Left lung (tissue), 4 donors: ENCODE measurements at regions not wholly inside any gene's neighbourhood (a gene's known extent, or its start where the extent isn't known, plus 50 kb on each side); places are given as distances from the start of the nearest gene placed in this dataset.
"Not testable (repeated sequence)": the region's sequence is repeated elsewhere in the genome, so short reads cannot be mapped to it uniquely, and the experiment has no call there.

Experiments used
- ATAC-seq: fragments of 200-7000 bp; cut with Tn5 transposase; one replicate; pipeline ENCODE4 v1.9.1; 2020; ENCODE audit warnings: moderate library complexity
- DNase-seq, 4 donors: peaks; one replicate each; pipeline ENCODE4 v3.0.0-alpha.2; 2013 to 2020
- H3K27ac ChIP-seq, 2 donors: fragments of 200-600 bp; sonication (generic) in 1 of 2; one replicate each; pipeline versions ENCODE4 v1.5.0 to v1.8.0; 2020 to 2021
- H3K27me3 ChIP-seq, 2 donors: fragments of 200-600 bp; sonication (generic) in 1 of 2; one replicate each; pipeline versions ENCODE4 v1.5.0 to v1.8.0; 2020 to 2021
- H3K36me3 ChIP-seq, 2 donors: fragments of 200-600 bp; sonication (generic) in 1 of 2; one replicate each; pipeline versions ENCODE4 v1.5.0 to v1.8.0; 2020 to 2021
- H3K4me1 ChIP-seq, 2 donors: fragments of 200-600 bp; one replicate each; pipeline ENCODE4 v1.8.0; 2021
- H3K4me3 ChIP-seq, 2 donors: fragments of 200-600 bp; sonication (generic) in 1 of 2; one replicate each; pipeline versions ENCODE4 v1.5.0 to v1.8.0; 2020 to 2021; ENCODE audit warnings: mild to moderate bottlenecking in 1 of 2
- H3K9me3 ChIP-seq, 2 donors: fragments of 200-600 bp; sonication (generic) in 1 of 2; one replicate each; pipeline versions ENCODE4 v1.5.0 to v1.8.0; 2020 to 2021
- CTCF ChIP-seq, 2 donors: fragments of 200-600 bp; sonication (generic) in 1 of 2; IDR thresholded peaks; one replicate each; pipeline versions ENCODE4 v1.5.0 to v1.8.0; 2021; ENCODE audit warnings: antibody characterized with exemption in 2 of 2
- intact Hi-C, 2 donors: fragments of 100-400 bp; cut with DNase I; formaldehyde crosslinking; loops; one replicate each; pipeline versions ENCODE4 v1.11.2 to v1.14.2; 2022
- donor health status: DM: no; HTN: yes; CAD: no.
- donor health status: DM: no; HTN: no; CAD: no.

GRCh38 chr2:105539331-105539730, 140.5 kb upstream of the FHL2 start:
- no peak overlapping the region for H3K27ac ChIP-seq
- ATAC-seq (no peak), DNase-seq (no peak)
- H3K27me3 ChIP-seq, result no peaks in the 10 kb centered on the region
- H3K4me3 ChIP-seq, result no peak overlapping the region
- H3K9me3 ChIP-seq, result no peaks in the 10 kb centered on the region
- no peaks in the 10 kb centered on the region for H3K36me3 ChIP-seq
- H3K4me1 ChIP-seq, result no peaks in the 10 kb centered on the region
- no peak for TF ChIP-seq CTCF (IDR thresholded peaks at IDR 0.05)
- intact Hi-C loops, result no loop called here

- Histone ChIP-seq H3K27me3 (no peaks in the 10 kb centered on the region), H3K9me3 (no peaks in the 10 kb centered on the region), H3K27ac (no peak overlapping the region), H3K4me3 (no peak overlapping the region), H3K4me1 (no peaks in the 10 kb centered on the region), H3K36me3 (no peaks in the 10 kb centered on the region)
- intact Hi-C loops, result no loop called here
- TF ChIP-seq CTCF (IDR thresholded peaks at IDR 0.05), result no peak
- DNase-seq (no peak), ATAC-seq (no peak)
Measured at GRCh38 chr2:105538840-105539239, 140.0 kb upstream of the FHL2 start.

GRCh38 chr2:105537920-105538319, 139.1 kb upstream of the FHL2 start:
- TF ChIP-seq CTCF (IDR thresholded peaks at IDR 0.05), result no peak
- H3K4me1 ChIP-seq, result no peaks in the 10 kb centered on the region
- H3K36me3 ChIP-seq, result no peaks in the 10 kb centered on the region
- ATAC-seq (no peak), DNase-seq (no peak)
- no peaks in the 10 kb centered on the region for H3K27me3 ChIP-seq
- intact Hi-C loops, result no loop called here
- H3K27ac ChIP-seq, result no peak overlapping the region
- H3K4me3 ChIP-seq, result no peak overlapping the region
- no peaks in the 10 kb centered on the region for H3K9me3 ChIP-seq

- ATAC-seq, result no peak
- Histone ChIP-seq H3K9me3 (no peaks in the 10 kb centered on the region), H3K36me3 (no peaks in the 10 kb centered on the region), H3K27ac (no peak overlapping the region), H3K27me3 (no peaks in the 10 kb centered on the region), H3K4me3 (no peak overlapping the region), H3K4me1 (no peaks in the 10 kb centered on the region)
- TF ChIP-seq CTCF (IDR thresholded peaks at IDR 0.05), result no peak
- intact Hi-C loops, result no loop called here
- DNase-seq, result no peak
Measured at GRCh38 chr2:105537466-105537865, 138.6 kb upstream of the FHL2 start.

- Histone ChIP-seq H3K4me3 (no peak overlapping the region), H3K9me3 (no peaks in the 10 kb centered on the region), H3K27ac (no peak overlapping the region), H3K36me3 (no peaks in the 10 kb centered on the region), H3K4me1 (no peaks in the 10 kb centered on the region), H3K27me3 (no peaks in the 10 kb centered on the region)
- DNase-seq (no peak), ATAC-seq (no peak)
- intact Hi-C loops, result no loop called here
- TF ChIP-seq CTCF (IDR thresholded peaks at IDR 0.05), result no peak
Measured at GRCh38 chr2:105536175-105536574, 137.3 kb upstream of the FHL2 start.

- intact Hi-C loops, H3K27ac ChIP-seq, H3K9me3 ChIP-seq, H3K4me3 ChIP-seq, H3K36me3 ChIP-seq, ATAC-seq, H3K4me1 ChIP-seq, DNase-seq, H3K27me3 ChIP-seq: not testable (repeated sequence)
Measured at GRCh38 chr2:105529258-105529657, 130.4 kb upstream of the FHL2 start.
